UCSD-AML1 (cell line): ENCODE measurements at regions not wholly inside any gene's neighbourhood (a gene's known extent, or its start where the extent isn't known, plus 50 kb on each side); places are given as distances from the start of the nearest gene placed in this dataset.

Experiments used
- DNase-seq: peaks from one replicate; lab custom pipeline; 2025; ENCODE audit not compliant: unreplicated experiment; lab: John Stamatoyannopoulos, UW

DNA sequence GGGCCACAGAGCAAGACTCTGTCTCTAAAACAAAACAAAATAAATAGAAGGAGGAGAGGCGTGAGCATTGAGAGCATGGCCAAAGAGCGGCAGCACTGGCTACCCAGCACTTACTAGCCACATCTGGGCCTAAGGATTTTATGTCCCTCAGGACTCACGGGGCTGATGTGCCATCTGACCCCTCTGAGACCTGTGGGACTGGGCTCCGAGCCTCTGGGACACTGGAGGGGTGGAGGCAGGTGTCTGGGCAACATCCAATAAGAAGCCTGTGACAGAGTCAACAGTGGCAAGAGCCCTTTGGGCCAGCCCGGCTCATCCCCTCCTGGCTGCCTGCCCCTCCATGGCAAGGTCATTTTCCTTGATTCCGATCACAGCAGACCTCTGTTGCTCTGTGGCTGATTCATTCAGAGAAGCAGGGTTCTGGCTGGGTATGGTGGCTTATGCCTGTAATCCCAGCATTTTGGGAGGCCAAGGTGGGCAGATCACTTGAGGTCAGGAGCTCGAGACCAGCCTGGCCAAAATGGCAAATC is 60.7 kb downstream of the RRM2 start:
- no peak for DNase-seq

DNA sequence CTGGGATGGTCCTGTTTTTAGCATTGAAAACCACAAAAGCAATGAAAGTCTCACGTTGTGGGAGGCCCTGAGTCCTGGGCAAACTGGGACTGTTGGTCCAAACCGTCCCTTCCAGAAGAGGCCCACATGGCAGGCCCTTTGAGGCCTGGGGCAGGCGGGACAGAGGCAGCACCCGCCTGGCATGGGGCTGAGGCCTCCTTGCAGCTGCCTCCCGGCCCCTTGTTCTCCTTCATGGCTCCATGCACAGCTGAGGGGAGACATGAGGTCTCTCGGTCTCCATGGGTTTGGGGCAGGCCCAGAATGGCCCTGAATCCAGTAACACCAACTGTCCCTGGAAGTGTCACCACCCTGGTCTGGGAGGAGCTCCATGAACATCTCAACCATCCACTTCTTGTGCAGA is 61.9 kb downstream of the RRM2 start:
- DNase-seq, result no peak

DNA sequence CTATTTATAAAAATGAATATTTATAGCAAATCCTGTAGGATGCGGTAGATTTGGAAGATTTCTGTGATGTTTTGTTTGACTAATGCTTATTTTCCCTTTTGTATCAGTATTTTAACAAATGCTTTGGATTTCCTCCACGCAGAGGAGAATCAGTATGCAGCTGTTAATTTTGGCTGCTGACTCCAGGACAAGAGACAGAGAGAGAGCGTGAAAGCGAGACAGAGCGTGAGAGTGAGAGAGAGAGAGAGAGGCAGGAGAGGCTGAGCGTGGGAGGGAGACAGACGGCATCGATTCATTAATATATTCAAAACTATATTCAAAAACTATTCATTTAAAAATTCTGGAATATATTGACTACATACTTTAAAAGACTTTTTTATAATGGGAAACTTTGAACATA is 62.5 kb downstream of the RRM2 start:
- no peak for DNase-seq

DNA sequence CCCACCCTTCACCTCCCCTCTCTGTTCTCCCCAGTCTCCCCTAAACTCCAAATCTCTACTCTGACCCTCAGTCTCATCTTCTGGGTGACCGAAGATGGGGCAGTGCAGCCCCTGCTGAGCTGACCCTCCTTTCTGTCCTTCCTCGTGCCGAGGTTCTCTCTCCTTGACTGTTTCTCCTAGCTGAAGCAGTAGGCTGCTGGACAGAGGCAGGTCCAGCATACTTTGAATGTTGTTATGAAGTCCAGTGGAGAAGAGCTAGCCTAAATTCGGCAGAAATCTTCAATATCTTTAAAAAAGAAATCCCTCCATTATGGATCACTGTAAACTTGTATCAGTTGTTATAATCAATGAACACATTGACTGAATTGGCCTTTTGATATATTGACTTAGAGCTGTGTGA is 63.2 kb downstream of the RRM2 start:
- DNase-seq, result no peak

DNA sequence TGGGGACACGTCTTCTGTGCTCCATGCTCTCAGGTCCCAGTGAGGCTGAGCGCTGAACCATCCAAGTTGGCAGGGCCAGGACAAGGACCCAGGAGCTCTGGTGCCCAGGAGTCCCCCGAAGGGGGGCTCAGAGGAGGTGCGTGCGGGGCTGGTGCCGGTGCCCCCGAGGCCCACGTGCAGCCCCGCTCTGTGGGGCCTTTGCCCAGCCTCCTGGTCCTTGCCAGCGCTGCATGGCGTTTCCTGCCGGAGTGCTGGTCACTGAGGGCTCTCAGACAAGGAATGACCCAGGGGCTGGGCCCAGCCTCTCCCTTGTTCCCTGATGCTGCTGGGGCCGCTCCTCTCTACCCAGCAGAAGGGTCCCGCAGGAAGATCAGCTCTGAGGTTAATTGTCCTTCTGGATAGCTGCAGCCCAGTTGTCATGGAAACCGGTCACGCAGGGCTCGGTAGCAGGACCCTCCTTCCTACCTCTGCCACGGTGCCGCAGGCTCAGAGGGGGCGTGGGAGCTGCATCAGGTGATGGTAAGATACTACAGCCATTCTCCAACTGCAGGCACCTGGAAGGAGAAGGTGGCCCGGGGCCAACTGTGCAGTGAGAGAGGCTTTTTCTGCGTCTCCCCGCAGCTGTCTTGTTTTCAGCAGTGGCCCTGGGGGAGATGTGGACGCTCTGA is 64.5 kb downstream of the RRM2 start:
- DNase-seq, result no peak

- no peak for DNase-seq
Observed at GRCh38 chr2:10187661-10188060, 65.1 kb downstream of the RRM2 start.

- no peak for DNase-seq
Observed at GRCh38 chr2:10188211-10188610, 65.7 kb downstream of the RRM2 start.

- DNase-seq, result no peak
Observed at GRCh38 chr2:10188729-10189305, 66.3 kb downstream of the RRM2 start.

GRCh38 chr2:10190255-10190654 is 67.7 kb downstream of the RRM2 start:
- DNase-seq, result no peak

DNA sequence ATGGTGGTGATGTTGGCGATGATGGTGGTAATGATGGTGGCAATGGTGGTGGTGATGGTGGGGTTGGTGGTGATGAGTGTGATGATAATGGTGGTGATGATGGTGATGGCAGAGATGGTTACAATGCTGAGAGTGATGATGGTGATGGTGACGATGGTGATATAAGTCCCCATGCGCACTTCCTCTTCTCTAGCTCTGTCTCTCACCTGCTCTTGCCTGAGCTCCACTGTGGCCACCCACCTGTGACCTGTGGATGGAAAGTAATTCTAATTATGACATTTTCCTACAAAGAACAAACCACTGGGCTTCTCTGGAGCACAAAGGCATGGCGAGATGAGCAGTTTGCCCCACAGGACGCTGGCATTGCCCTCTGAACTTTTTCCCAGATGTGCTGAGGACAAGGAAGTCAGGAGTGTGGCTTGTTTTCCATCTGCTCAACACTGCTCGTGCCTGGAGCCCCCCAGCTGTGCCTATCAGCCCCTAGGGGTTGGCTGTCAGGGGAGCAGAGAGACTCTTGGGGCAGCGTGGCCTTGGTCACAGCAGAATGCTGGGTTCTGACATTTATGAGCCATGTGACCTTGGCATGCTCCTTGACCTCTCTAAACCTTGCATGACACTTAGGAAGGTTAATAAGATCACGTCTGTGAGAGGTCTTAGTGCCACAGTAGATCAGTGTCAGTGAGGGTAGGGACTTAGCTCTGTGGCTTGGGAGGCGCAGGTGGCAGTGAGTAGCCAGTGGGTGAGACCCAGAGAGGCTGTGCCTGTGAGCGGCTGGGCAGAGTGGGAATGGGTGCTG is 68.4 kb downstream of the RRM2 start:
- no peak for DNase-seq

DNA sequence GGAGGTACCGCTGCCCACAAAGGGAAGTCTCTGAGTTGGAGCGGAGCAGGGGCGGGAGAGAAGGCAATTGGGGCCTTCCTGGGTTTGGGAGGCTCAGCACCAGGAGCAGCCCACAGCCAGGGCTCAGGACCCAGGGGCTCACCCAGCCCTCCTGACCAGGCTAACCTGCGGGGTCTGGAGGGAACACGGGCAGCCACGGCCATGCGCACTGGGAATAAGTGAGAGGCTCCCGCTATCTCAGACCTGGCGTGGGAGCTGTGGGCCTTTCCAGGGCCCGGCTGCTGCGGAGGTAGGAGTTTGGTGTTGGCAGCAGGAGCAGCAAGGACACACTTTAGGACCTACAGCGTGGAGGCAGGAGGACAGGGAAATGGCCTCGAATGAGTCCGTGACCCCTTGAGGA is 69.0 kb downstream of the RRM2 start:
- no peak for DNase-seq

DNA sequence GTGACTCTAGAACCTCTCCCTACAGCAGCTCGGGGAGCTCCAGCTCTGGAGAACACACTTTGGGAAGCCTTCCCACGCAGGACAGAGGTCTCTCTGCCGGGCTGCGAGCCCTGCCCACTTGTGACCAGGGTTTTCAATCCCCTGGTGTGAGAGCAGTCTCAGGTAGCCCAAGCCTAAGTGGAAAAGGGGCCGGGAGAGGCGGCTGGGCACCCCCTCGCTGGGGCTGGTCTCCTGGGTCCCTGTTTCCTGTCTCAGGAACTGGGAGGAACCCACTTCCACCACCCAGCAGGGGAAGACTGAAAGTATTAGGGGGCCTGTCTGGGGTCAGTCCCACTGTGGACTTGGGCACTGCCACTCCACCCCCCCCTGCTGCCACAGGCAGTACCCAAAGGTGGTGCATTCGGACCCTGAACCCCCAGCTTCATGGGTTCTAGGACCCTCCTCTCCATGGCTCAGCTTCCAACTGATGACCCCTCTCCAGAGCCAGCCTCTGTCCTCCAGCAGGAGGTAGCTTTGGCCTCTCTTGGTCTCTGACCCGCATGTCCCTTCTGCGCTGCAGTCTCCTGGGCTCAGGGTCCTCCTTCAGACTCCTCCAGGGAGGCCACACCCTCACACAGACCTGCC is 70.0 kb downstream of the RRM2 start:
- no peak for DNase-seq

DNA sequence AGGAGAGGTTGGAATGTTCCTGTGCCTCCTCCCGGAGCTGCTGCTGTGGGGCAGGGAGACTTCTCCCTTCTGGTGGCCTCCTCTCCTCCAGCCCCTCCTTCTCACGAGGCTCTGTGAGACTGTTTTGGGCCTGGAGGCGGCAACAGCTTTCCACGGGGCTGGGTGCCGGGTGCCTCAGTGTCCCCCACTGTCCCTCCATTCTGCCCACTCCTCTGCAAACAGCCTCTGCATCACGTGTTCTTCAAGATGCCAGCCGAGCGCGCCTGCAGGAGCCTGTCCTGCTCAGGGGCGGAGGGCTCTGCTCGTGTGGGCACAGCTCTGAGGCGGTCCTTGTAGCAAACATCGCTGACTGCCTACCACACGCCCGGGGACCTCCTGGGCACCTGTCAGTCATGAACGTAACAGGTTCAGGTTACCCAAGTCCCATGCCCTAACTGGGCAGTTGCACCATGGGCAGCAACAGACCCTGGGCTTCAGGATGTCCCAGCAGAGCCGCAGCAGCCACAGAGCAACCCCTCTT is 70.8 kb downstream of the RRM2 start:
- no peak for DNase-seq

DNA sequence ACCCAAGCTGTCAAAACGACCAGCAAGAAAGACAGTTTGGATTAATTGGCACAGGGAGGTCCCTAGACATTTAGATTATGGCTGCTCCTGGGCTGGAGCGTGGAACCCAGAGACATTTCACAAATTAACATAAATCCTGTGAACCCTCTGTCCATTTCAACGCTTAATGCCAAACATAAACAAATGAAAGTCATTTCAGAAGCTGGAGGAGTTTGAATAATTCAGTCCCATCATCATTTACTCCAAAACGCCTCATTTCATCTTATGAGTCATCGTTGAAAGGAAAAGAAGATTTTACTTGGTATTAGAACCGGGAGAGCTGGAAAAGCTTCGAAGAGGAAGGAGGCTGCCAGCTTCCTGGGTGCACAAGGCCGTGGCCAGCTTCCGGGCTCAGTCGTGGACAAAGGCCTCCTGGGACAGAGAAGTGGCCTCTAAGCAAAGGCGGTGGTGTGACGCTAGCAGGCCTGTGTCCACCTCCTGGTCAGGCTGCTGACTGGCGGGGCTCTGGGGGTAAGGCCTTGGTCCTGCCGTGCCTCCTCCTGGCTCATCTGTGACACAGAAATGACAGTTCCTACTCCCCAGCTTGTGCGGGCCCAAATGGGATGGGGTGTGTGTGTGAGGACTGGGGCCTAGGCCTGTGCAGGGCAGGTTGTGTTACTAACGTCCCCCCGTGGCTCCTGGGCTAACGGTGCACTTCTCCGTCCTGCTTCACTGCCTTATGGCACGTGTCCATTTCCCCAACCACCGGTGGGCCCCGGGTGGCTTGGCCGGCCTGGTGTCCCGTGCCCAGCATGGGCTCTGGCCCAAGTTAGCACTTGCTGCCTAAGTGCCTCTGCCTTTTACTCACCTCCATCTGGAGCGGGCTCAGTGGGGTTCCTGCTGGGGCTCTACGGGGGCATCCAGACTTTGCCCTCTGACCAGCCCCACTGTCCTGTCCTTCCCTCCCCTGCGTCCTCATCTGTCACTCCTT is 71.6 kb downstream of the RRM2 start:
- DNase-seq, result no peak

DNA sequence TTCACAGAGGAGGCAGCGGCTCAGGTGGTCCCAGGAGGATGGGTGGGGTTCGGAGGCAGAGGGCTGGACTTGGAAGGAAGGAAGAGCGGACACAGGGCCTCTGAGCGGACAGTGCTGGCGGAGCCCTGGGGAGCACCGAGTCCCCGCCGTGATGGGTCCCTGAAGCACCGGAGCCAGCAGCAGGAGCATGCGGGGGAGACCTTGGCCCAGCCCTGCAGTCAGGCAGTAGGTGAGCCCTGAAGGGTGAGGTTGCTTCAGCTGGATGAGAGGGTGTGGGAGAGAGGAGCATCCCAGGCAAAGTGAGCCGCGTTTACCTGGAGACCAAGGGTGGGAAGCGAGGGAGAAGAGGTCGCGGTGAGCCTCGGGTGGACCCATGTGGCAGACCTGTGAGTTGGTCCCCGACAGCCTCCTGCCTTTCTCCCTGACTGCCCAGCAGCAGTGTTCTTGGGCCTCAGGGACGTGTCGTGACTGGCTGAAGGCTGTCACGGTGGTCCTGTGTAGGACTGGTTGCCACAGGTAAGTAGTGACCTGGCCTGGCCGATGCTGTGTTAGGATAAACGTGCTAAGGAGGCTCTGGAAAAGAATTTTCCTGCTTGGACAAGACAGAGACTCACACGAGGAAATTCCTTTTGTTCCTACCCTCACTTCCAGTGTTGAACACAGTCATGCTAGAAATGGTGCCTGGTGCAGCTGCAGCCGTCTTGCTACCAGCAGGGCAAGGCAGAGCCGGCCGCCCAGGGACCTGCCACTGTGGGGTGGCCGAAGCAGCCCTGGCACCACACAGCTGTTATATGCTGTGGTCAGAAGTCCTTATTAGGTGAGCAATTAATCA is 73.0 kb downstream of the RRM2 start:
- no peak for DNase-seq

- DNase-seq, result no peak
Observed at GRCh38 chr2:10196110-10196892, 73.8 kb downstream of the RRM2 start.

DNA sequence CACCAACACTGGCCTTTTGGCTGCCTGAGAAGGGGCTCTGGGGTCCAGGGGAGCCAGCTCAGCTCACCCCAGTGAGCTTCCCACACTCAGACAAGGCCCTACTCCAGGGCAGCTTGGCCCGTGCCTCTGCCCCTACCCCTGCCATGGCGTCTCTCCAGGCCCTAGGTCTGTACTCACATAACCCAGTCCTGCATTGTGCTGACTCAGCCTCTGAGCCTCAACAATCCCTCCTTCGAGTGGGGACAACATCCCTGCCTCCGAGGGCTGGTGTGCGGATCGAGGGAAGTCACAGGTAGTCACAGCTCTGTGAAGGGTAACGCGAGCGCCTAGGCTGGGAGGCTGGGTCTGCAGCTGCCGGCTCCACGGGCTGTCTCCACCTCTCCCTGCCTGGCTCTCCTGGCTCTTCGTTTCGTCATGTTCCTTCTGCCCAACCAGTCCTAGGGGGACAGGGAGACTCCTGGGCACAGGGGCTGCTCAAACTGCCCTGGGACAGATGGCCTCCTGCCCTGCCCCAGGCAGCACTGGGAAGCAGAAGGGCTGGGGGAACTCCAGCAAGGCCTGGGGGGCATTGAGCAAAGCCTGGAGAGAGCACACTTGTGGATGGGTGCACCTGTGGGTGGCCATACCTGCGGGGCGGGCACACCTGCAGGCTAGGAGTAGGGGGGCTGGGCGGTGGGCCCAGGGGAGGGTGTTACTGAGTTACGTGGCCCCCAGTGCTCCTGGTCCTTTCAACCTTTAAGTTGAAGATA is 74.6 kb downstream of the RRM2 start:
- no peak for DNase-seq

GRCh38 chr2:10197697-10198076 is 75.1 kb downstream of the RRM2 start:
- no peak for DNase-seq
